ENCODE measurements at regions not wholly inside any gene's neighbourhood (a gene's known extent, or its start where the extent isn't known, plus 50 kb on each side); places are given as distances from the start of the nearest gene placed in this dataset.

GRCh38 chr2:15874321-15874720, 66.0 kb upstream of the MYCN start:
- no peak overlapping the region for H3K27ac ChIP-seq
- no peak for DNase-seq
- H3K4me1 ChIP-seq, result no peaks in the 10 kb centered on the region
- peaks cover 0 to 17% (median 5%) of the 10 kb centered on the region in 8 donors for H3K9me3 ChIP-seq
- H3K27me3 ChIP-seq (replicated peaks in 1 of 7), result no peaks in the 10 kb centered on the region
- intact Hi-C loops (cut with DNase I; ENCODE audit: low total_unique reads), result no loop called here
- TF ChIP-seq POLR2A (IDR thresholded peaks at IDR 0.05) (no peak), CTCF (IDR thresholded peaks at IDR 0.05 in 8 of 11, conservative IDR thresholded peaks at IDR 0.05 in 3 of 11) (no peak), POLR2AphosphoS5 (IDR thresholded peaks at IDR 0.05) (no peak)
- no peaks in the 10 kb centered on the region for H3K36me3 ChIP-seq
- H3K4me3 ChIP-seq, result no peak overlapping the region
- WGBS, 5 donors, result 79 to 95% (median 89%) methylated on average over 3 of the region's 3 CpGs

- H3K36me3 ChIP-seq, result no peaks in the 10 kb centered on the region
- no peak for DNase-seq
- intact Hi-C loops (cut with DNase I; ENCODE audit: low total_unique reads), result no loop called here
- peaks cover 0 to 17% (median 5%) of the 10 kb centered on the region in 8 donors for H3K9me3 ChIP-seq
- no peak for TF ChIP-seq POLR2AphosphoS5 (IDR thresholded peaks at IDR 0.05)
- TF ChIP-seq POLR2A (IDR thresholded peaks at IDR 0.05), result no peak
- TF ChIP-seq CTCF (IDR thresholded peaks at IDR 0.05 in 8 of 11, conservative IDR thresholded peaks at IDR 0.05 in 3 of 11), result no peak
- H3K27me3 ChIP-seq (replicated peaks in 1 of 7), result no peaks in the 10 kb centered on the region
- 80 to 88% (median 86%) methylated on average over 7 of the region's 7 CpGs for WGBS, 5 donors
- no peak overlapping the region for H3K27ac ChIP-seq
- no peaks in the 10 kb centered on the region for H3K4me1 ChIP-seq
- no peak overlapping the region for H3K4me3 ChIP-seq
Measured at GRCh38 chr2:15874854-15875804, 65.2 kb upstream of the MYCN start.

- Histone ChIP-seq H3K27ac (no peak overlapping the region), H3K4me3 (no peak overlapping the region), H3K36me3 (no peaks in the 10 kb centered on the region), H3K27me3 (replicated peaks in 1 of 7) (no peaks in the 10 kb centered on the region), H3K9me3 (peaks cover 0 to 17% (median 5%) of the 10 kb centered on the region in 8 donors), H3K4me1 (no peaks in the 10 kb centered on the region)
- WGBS, 5 donors, result 86 to 97% (median 87%) methylated on average over 3 of the region's 3 CpGs
- DNase-seq, result no peak
- intact Hi-C loops (cut with DNase I; ENCODE audit: low total_unique reads), result no loop called here
- TF ChIP-seq CTCF (IDR thresholded peaks at IDR 0.05 in 8 of 11, conservative IDR thresholded peaks at IDR 0.05 in 3 of 11) (no peak), POLR2AphosphoS5 (IDR thresholded peaks at IDR 0.05) (no peak), POLR2A (IDR thresholded peaks at IDR 0.05) (no peak)
Measured at GRCh38 chr2:15875969-15876705, 64.2 kb upstream of the MYCN start.

All from spleen (tissue), 11 donors.